Cerebellar nuclear complex (tissue), 1 donor: ENCODE measurements at regions not wholly inside any gene's neighbourhood (a gene's known extent, or its start where the extent isn't known, plus 50 kb on each side); places are given as distances from the start of the nearest gene placed in this dataset.
"Not testable (repeated sequence)": the region's sequence is repeated elsewhere in the genome, so short reads cannot be mapped to it uniquely, and the experiment has no call there.

Experiments used
- DNase-seq, 2 experiments: peaks; one replicate each; lab custom pipeline; 2025; lab: John Stamatoyannopoulos, UW

GRCh38 chr11:29056487-29056886, 948.3 kb downstream of the METTL15 start:
- DNase-seq, result not testable (repeated sequence)

DNA sequence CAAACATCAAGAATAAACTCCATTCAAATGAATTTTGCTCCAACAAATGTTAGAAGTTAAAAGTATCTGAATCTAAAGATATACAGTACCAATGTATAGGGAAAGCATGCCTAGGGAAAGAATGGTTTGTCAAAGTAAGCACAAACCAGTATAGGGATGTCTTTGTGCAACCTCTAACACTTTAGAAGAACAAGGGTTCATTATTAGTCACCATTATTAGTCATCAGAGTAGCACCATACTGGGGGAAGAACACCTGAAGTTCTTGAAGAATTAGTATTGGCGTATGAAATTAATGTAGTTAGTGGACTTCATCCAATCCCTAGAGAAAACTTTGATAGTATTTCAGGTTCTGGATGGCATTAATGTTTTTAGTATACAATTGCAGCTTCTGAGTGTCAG, 943.7 kb downstream of the METTL15 start:
- DNase-seq, result no peak

DNA sequence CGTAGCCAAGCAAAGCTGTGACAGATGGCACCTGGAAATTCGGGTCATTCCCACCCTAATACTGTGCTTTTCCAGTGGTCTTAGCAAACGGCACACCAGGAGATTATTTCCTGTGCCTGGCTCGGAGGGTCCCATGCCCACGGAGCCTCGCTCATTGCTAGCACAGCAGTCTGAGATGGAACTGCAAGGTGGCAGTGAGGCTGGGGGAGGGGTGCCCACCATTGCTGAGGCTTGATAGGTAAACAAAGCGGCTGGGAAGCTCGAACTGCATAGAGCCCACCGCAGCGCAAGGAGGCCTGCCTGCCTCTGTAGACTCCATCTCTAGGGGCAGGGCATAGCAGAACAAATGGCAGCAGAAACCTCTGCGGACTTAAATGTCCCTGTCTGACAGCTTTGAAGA, 942.8 kb downstream of the METTL15 start:
- not testable (repeated sequence) for DNase-seq

DNA sequence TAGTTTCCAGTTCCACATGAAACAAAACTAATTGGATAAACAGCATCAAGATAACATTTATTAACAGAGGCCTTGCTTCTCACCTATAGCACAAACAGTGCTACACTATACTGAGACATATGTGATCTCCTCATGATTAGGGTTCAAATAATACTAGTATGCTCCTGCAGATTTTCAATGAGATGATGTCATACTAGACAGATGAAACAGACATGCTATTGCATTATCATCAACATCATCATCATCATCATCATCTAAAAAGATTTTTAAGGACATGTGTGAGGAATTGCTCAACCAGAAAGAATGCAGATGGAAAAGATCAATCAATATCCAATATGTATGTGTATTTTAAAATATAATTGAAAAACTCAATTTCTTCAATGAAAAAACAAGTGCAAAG, 932.3 kb downstream of the METTL15 start:
- DNase-seq, result no peak

GRCh38 chr11:29032384-29033149, 924.4 kb downstream of the METTL15 start:
- DNase-seq, result no peak

DNA sequence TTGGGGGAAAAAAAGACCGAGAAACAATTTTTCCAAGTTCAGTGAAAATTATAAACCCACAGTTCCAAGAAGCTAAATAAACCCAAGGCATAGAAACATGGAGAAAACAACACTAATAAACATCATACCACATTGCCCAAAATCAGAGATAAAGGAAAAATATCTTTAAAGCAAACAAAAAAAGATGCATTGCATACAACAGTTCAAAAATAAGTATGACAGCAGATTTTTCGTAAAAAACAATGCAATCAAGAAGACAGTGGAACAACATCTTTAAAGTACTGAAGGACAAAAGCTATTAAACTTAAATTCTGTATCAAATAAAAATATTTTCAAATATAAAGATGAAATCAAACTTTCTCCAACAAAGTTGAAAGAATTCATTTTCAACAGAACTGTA, 921.3 kb downstream of the METTL15 start:
- DNase-seq, result no peak

DNA sequence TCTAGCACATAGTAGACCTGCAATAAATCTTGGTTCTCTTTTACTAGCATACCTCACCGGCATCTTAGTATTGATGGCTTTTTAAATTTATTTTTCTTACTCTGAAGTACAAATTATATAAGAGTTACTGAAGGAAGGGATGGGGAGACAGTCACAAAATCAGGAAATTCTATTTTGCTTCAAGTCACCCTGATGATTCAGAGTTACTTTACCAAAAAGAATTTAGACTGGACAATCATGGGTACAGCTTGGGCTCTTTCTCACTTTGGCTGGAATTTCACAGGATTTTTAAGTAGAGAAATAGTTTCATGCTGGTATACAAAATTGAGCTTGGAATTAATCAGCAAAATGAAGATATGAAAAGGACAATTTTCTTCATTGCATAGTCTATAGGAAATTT, 919.2 kb downstream of the METTL15 start:
- DNase-seq, result no peak

GRCh38 chr11:29026286-29026685, 918.1 kb downstream of the METTL15 start:
- no peak for DNase-seq

DNA sequence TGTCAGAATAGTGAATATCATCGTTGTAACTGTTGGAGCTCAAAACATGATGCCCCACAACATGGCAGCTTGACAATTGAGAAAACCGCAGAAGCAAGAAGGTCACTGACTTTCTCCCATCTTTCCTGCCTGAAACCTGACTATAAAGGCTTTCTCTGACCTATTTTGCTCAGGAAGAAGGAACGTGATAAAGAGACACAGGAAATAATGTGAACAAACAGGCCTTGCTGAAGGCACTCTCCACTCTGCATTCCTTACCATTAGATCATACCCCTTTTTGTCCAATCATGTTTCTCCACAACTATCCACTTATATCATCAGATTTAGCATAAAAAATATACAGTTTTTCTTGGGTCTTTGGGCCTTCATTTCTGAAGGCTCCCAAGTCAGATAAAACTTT, 916.8 kb downstream of the METTL15 start:
- no peak for DNase-seq

DNA sequence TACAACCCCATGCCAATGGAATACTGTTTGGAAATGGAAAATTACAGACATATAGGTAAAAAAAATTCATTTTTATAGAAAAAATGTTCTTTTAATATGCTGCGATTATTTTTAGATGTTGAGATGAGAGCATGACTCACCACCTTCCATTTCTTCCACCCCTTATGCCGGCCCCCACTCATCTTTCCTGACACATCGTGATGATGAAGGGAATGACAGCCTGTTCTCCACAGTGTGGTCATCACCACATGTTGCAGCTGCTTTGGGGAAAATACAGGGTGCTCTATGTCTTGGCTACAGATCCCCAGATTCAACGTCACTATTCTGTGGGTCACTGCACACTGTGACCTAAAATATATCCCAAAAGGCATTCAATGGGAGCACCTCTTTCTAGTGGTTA, 916.2 kb downstream of the METTL15 start:
- no peak for DNase-seq

- no peak for DNase-seq
Observed at GRCh38 chr11:29023761-29024160, 915.6 kb downstream of the METTL15 start.

- DNase-seq, result no peak
Observed at GRCh38 chr11:29022676-29023075, 914.5 kb downstream of the METTL15 start.

DNA sequence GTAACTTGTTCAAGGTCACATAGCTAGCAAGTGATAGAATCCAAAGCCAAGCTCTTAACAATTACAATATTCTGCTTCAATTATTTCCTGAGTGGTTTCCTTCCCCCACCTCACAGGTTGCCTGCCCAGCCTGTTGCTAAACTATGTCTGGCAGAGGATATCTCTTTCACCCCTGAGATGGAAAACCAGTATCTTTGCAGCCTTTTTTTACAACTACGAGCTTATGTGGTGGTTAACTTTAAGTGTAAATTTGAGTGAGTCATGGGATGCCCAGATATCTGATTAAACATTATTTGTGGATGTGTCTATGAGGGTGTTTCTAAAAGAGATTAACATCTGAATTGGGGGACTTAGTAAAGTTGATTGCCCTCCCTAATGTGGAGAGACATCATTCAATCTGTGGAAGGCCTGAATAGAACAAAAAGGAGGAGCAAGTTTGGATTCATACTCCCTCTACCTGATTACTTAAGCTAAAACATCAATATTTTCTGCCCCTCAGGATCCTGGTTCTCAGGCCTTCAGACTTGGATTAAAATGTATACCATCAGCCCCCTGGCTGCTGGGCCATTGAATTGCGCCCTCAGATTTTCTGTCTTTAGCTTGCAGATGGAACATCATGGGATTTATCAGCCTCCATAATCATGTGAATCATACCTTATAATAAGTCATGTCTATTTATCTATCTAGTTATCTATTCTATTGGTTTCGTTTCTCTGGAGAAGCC, 911.9 kb downstream of the METTL15 start:
- DNase-seq, result no peak

DNA sequence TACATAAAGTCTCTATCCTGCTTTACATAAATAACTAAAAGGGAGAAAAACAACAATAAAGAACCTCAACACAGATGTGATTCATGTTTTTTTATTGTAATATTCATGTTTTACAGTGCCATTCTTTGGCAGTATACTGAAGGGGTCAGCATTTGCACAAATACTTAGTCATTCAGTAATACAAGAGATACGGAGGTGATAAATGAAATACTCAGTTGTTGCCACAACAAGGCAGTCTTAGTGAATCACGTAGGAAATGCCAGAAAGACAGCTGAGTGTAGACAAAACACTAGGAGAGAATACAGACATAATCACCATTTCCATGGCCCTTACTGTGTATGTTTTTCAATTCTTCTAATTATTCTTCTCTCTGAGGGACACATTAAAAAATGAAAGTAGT, 910.4 kb downstream of the METTL15 start:
- DNase-seq, result no peak

- DNase-seq, result no peak
Observed at GRCh38 chr11:29017941-29018340, 909.8 kb downstream of the METTL15 start.

DNA sequence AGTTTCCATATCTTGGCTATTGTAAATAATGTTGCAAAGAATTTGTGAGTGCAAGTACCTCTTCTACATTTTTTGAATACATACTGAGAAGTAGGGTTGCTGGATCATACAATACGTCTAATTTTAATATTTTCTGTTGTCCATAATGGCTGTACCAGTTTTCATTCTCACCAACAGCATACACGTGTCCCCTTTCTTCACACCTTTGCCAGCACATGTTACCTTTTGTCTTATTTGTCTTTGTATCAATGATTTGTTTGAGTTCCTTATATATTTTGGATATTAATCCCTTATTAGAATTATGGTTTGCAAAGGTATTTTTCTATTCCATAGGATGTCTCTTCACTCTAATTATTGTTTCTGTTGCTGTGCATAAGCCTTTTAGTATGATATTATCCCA, 904.3 kb downstream of the METTL15 start:
- DNase-seq, result no peak

GRCh38 chr11:29009426-29009825, 901.2 kb downstream of the METTL15 start:
- DNase-seq, result no peak

DNA sequence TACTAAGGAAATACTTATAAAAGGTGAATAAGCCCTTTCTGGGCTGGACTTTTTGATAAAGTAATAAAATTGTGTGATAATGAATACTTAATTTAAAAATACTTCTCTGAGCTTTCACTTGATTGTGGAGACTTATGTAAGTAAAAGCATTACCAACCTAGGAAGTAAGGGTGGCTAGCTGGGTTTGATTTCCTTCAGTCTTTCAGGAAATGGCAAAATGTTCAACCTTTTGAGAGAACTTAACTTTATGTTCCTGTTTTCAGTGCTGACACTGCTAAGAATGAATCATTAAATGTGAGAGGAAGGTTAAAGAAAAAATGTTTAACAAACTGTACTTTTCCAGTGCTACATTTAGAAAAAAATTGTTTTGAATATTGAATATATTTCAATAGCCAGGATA, 900.3 kb downstream of the METTL15 start:
- DNase-seq, result no peak

DNA sequence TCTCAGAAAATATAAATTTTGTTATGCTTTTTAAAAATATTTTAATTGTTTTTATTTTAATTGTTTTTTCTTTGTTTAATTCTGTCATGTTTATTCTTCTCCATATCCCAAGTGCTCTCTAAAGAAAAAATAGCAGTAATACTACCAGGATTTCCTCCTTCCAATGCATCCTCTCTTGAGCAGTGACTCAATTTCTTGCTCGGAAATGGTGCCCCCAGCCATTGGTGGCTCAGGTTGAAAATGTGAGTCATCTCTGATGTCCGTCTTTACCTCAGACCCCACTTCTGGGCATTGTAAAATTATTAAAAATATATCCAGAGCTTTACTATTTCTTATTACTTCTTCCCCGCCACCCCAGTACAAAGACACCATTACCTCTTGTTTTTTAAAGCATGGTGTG, 898.5 kb downstream of the METTL15 start:
- no peak for DNase-seq

GRCh38 chr11:29005401-29005980, 897.3 kb downstream of the METTL15 start:
- DNase-seq, result no peak

DNA sequence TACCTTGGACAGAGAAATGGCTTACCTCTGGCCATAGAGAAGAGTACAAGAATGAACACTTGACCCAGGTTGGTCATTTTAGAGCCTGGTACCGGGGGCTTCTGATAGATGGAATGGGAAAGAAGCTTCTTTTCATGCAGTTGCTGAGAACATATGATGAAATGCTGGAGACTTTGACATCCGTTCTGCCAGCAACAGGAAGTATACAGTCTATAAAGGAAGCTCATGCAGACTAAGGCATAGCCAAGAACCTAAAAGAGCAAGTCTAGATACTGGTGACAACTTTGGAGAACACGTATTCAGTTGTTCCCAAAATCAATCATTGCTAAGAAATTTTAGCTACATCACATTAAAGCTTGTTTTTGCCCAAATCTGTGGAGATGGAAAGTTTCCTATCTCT, 894.6 kb downstream of the METTL15 start:
- no peak for DNase-seq

DNA sequence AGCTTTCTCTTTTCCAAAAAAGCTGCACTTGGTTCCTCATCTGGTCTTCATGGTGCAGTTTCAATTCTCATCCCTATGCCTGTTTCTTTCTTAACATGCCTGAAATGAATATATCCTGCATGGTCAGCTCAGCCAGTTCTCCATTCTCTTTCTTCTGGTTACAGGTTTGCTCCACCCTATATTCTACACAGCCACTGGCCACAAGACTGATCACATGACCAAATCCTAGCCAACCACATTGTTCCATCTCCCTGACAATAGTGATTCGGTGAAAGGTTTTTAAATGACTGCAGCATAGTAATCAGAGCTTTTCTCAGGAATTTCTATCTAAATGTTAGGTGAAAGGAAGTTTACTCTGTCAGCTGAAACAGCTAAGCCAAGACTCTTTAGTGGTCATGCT, 891.4 kb downstream of the METTL15 start:
- DNase-seq, result no peak

- no peak for DNase-seq
Observed at GRCh38 chr11:28992996-28993395, 884.8 kb downstream of the METTL15 start.
